NCI-H2196 treated with DMSO at 0.1 percent for 48 hours (cell line): ENCODE measurements at regions not wholly inside any gene's neighbourhood (a gene's known extent, or its start where the extent isn't known, plus 50 kb on each side); places are given as distances from the start of the nearest gene placed in this dataset.
"Not testable (repeated sequence)": the region's sequence is repeated elsewhere in the genome, so short reads cannot be mapped to it uniquely, and the experiment has no call there.

ENCODE experiments used
- DNase-seq: peaks from one replicate; lab custom pipeline; 2025; ENCODE audit not compliant: unreplicated experiment; lab: John Stamatoyannopoulos, UW

DNA sequence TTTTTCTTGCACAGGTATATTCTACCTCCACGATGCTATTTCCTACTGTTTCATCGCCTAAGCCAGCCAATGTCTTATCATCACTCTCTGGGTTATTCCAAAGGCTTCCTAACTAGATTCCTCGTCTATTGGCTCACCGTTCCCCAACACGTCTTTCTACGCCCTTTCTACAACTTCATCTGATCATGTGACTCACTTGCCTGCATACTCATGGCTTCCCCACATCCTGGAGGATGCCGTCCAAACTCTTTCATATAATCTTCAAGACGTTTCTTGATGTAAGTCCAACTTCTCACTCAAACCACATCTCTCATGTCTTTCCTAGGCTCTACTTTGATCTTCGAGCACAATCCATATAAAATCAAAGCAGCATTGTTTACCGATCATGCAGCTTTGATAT, 322.0 kb upstream of the PPARGC1A start:
- DNase-seq, result no peak

DNA sequence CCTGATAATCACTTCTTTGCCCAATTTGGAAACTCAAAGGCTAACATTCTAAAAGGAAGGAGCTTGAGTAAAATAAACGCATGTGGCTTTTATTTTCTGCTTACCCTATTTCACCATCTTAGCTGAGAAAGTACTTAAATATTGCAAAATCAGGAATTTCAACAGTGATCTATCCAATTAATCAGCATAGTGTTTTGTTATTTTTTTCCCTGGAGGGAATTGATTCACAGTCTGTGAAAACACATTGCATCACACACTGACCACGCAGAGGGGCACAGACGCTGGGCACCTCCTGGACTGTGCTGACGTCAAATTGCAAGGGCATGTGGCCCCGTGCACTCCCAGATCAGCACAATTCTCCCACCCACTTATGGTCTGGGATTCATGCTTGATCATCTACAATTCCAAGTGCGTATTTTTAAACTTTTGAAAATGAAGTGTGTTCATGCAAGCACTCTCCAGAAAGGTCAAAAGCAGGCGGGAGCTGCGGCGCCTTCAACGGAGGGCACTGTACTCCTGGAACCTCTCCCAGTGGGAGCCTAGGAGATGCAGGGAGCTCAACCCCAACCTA, 320.6 kb upstream of the PPARGC1A start:
- DNase-seq, result no peak

DNA sequence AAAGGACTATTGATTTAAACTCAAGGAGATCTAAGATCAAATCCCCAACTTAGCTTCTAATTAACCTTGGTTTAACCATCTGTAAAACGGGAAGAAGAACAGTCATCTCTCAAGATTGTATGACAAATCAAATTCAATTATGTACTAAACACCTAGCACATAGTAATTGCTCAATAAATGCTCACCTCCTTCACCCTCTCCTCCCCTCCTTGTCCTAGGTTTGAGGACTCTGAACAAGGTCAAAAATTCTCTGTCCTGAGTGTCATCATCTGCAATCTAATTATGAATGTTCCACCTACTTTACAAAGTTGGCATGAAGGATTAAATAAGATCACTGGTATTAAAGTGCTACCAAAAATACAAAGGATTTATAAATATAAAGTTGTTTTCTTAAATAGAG, 320.1 kb upstream of the PPARGC1A start:
- DNase-seq, result no peak

DNA sequence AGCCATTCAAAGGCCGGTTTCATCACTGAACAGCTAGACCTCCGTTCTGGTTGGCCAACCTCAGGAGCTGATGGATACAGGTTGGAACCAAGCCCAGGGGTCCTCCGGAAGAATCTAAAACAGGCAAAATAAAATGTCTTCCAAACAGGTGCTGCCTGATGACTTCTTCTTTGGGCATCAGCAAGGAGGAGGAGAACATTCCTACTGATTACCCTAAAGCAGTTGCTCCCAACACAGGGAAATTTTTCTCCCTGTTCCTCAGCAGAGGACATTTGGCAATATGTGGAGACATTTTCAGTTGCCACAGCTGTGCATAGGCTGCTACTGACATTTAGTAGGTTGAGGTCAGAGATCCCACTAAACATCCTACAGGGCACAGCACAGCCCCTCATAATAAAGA, 319.3 kb upstream of the PPARGC1A start:
- no peak for DNase-seq

DNA sequence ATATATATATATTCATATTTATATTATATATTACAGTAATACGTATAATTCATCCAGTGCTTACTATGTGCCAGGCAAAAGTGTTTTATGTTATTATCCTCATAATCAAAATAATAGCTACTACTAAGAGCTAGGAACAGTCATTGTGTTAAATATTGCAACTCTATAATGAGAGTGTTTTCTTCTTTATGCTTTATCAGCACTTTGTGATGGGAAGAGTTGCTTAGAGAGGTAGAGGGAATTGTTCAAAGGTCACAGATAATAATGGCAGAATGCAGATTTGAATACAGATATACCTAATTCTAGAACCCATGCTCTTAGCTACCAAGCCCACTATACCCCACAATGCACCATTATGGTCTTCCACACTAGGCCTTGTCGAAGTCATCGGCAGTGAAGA, 318.8 kb upstream of the PPARGC1A start:
- no peak for DNase-seq

DNA sequence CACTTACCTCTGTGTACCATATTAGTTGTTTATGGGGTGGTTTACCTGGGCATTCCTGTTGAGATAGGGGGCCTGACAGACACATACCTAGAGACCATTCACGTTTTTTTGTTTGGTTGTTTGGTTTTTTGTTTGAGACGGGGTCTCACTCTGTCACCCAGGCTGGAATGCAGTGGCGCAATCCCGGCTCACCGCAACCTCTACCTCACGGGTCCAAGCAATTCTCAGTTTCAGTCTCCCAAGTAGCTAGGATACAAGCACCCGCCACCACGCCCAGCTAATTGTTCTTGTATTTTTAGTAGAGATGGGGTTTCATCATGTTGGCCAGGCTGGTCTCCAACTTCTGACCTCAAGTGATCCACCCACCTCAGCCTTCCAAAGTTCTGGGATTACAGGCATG, 314.9 kb upstream of the PPARGC1A start:
- DNase-seq, result not testable (repeated sequence)

DNA sequence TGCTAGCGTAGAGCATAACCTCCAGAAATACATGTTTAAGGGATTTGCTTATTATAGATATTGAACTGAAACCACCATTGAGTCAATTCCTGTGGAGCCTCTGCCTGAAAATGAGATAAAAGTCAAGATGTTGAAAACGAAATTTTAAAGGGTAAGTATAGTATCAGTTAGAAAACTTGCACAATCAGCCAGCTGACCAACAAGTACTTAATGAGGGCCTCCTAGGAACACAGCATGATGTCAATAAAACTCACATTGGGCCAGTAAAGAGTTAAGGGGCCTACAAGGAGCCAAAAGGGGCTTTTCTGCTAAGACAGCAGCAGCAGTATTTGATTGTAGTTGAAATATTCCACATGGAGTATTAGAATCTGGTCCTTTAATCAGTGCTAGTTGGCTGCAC, 314.1 kb upstream of the PPARGC1A start:
- DNase-seq, result no peak

DNA sequence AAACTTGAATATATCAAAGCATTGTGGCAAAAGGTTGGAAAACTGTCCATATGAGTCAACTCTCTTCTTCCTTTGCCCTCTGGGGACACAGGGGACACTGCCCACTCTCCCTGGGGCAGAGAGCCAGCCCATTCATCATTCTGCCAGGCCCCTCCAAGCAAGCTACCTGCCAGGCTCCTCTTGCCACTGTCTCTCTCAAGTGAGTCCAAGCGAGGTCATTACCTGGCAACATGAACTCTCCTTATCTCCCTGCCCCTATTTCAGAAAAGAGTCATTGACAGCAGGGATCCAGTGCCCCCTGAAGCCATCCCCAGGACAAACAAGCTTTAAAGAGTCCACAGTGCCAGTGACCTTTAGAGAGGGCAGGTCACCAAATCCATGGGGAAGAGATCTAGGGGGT, 312.7 kb upstream of the PPARGC1A start:
- no peak for DNase-seq

DNA sequence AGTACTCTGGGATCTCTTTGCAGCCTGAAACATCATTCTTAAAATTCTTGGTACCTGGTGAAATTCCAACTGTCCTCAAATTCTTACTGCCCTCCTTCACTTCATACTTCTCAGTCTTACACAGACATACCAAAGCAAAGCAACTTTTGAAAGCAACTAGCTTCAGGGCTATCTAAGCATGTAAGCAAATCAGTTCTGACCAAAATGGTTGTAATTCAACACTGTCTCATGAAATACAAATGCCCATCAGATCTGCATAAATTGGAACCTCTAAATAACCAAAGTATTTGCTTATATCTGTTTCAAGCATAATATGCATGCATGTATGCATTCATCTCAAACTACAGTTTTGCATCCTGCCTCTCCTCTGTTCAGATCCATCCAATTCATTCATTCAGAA, 308.1 kb upstream of the PPARGC1A start:
- DNase-seq, result no peak

DNA sequence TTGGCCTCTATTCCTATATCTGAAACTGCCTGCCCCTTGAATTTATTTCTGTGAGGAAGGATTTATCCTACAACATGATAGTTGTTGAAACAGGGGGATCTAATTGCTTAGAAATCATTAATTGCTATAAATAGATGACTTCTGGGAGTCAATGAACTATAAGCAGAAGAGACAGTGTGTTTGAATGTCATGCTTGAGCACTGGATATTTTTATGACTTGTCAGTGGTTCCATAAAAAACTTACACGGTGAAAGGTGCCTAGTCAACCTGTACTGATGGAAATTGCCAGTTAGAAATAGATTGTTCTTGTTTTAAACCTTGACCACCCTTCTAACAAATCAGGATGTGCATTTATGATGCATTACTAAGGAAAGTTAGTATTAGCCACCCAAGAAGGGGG, 306.9 kb upstream of the PPARGC1A start:
- DNase-seq, result no peak

DNA sequence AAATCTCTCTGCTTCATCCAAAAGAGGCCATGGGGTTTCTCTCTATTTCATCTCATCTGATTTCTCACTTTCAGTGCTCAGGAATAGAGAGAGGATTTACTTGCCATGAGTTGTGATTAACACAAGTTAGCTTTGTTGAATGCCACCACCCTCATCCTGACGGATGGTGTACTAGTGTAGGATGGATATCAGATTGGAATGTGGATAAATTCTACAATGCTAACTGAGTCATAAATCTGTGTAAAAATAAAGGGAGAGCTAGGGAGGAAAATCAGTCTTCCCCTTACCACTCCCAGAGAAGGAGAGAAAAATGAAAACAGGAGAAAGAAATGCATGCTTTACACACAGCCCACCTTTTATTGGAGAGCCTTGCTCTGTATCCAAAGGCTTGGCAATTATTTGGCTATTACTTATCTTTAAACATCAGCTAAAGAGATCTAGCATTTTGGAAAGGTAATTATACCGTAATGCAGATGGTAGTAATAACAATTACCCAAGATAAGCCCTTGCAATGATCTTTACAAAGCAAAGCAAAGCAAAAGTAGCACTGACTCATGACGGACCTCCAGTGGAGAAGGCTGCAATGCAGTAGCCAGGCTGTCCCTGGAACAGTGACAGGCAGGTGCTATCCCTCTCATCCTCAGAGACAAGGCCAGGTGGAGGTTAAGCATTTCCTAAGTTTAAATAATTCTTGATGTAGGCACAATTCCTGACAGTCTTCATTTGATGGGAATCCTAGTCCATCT, 306.3 kb upstream of the PPARGC1A start:
- no peak for DNase-seq

DNA sequence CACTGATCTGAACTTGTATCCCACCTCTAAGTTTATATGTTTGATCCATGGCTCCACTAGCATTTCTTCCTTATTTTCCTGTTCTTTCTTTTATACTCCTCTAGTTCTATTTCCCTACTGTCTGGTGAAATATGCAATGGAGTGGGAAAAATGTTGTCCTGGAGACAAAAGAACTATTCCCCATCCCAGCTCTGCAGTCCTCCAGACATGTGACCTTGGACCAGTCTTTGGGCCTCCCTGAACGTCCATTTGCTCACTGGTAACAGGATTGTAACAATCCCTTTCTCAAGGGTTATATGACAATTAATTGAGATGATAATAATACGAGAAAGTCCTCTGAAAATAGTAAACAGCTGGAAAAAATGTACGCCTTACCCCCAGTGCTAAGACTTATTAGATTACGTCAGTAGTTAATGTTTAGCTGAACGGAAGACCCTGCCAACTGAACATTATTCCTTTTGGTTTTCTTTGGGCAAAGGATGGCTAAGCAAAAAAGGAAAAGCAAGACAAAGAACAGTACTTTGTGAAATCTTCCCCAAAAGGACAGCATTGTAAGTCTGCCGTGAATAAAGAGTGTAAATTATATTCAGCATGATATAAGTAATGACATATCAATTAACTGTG, 302.3 kb upstream of the PPARGC1A start:
- no peak for DNase-seq

DNA sequence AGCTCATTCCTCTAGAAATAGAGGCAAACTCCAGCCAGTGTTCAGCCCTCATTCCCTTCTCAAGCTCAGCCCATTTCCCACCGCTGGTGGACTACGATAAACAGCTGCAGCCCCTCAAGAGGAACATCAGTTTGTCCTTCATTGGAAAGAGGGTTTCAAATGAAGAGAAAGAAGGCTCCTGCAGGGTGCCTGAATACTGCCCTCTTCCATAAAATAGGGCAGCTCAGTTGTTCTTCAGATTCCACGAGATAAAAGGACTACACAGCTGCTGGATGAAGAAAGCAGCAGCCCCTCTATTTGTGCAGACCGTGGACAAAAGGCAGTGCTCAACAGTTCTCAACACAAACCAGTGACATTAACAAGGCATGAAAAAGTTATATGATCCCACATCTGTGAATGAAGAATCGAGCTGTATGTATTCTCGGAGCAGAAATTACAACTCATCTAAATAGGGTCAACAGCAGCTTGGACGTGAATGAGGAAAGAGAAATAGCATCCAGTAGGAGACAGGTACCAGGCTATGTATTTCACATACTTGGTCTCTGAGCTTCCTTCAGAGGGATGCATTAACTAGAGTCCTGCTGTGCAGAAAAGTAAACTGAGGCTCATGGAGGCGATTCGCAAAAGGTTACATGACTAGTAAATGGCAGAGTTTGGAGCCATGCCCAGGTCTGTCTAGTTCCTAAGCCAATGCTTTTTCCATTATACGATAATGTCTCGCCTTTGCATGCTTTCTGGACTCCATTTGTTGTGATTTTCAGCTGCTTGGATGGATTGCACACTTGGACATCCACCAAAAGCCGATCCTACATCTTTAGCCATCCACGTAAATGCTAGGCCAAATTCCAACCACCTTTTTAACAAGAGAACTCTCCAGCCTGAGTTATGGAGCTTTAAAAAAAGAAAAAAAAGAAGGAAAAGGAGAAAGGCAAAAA, 301.2 kb upstream of the PPARGC1A start:
- no peak for DNase-seq

DNA sequence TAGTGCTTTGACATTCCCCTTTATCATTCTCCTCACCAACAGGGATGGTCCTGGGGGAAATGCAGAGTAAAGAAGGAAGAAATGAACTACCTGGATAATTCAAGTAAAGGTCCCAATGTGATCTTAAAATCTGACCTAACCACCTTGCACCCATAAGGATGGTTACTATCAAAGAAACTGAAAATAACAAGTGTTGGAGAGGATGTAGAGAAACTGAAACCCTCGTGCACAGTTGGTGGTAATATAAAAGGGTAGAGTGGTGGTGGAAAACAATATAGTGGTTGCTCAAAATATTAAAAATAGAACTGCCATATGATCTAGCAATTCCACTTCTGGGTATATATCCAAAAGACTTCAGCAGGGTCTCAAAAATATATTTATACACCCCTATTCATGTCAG, 298.6 kb upstream of the PPARGC1A start:
- DNase-seq, result no peak

DNA sequence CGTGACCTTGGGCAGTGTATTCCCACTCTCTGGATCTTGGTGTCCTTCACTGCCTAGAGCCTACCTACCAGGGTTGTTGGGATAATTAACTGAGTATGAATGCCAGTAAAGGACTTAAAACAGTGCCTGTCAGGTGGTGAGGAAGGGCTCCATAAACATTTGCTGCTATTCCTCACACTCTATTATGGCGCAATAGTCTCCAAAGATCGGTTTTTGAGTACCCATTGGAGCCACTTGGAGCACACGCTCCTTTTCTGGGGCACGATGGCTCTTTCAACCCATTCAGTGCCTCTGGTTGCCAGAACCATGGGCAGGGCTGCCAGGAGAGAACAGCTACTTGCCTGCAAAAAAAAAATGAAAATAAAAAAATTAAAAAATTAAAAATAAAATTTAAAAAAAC, 296.6 kb upstream of the PPARGC1A start:
- DNase-seq, result no peak

DNA sequence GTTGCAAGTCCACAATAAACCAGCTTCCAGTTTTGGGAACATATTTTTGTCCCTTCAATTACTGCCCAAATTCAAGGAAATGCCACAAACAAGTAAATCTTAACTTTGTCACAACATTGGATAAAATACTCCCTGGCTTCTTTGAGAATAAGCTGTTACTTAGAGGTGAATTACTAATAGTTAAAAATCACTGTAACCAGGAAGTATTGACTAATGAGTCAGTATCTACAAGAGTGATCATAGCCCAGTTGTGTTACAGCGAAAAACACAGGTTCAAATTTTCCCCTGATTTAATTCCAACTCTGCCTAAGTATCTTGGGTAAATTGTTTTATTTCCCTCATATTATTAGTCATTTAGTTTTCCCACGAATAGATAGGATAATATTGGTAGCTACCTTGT, 291.2 kb upstream of the PPARGC1A start:
- DNase-seq, result no peak

DNA sequence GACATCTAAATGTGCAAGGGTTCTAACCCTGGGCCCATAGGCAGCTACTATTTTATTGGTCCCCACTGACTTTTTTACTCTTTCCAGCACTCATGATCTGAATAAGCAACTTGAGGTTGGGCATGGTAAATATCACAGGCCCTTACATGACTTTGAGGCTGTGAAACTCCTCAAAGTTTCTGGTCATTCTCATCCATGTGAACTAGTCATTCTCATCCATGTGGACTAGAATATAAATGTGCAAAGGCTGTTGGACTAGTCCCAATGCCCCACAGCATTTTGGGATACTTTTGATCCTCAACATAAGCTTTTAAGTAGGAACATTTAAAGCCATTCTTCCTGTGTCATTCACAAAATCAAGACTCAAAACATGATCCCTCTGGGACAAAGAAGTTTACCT, 290.7 kb upstream of the PPARGC1A start:
- DNase-seq, result no peak

DNA sequence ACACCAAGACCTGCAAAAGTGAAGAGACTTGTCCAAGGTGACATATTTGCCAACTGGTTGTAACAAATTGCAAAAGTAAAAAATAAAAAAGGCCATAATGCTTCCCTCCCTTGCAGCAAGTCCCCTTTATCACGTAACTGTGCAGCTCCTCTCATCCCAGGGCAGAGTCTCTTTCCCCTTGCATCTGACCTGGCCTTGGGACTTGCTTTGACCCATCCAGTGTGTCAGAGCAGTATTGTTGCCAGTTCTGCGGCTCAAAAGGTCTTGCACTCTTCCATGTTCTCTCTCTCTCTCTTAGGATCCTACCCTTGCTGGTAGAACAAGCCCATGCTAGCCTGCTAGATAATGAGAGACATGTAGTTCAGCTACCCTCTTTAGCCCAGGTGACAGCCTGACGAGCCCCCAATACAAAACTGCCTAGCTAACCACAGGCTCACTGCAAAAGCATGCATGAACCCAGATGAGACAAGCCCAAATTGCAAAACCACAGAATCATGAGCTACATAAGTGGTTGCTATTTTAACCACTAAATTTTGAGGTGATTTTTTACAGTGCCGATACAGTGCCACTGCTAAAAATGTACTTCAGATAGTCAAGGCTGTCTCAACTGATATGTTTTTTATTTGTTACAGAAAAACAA, 289.5 kb upstream of the PPARGC1A start:
- no peak for DNase-seq

DNA sequence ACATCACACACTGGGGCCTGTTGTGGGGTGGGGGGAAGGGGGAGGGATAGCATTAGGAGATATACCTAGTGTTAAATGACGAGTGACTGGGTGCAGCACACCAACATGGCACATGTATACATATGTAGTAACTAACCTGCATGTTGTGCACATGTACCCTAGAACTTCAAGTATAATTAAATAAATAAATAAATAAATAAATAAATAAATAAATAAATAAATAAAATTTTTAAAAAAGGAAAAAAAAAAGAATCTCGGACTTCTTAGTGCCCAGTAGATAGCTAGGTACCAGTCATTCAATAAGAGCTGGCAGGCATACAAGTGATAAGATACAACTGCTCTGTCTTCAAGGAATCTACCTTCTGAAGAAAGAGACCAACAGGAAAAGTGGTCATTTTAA, 287.6 kb upstream of the PPARGC1A start:
- DNase-seq, result not testable (repeated sequence)

DNA sequence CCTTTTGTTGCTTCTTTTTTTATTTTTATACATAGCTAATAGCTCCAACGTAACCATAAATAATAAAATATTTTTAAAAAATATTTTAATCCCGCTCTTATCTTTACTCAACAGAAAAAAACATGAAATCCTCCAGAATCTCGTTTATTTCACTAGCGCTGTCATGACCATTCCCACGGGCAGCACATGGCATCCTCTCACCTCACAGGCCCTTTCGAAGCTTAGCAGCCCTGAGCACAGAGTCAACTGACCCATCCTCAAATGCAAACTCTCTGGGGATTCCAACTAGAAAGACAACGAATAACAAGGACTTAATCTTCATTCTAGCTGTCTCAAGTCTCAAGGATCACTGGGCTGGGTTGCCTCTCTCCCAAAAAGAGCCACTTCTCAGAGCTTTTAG, 285.9 kb upstream of the PPARGC1A start:
- no peak for DNase-seq

DNA sequence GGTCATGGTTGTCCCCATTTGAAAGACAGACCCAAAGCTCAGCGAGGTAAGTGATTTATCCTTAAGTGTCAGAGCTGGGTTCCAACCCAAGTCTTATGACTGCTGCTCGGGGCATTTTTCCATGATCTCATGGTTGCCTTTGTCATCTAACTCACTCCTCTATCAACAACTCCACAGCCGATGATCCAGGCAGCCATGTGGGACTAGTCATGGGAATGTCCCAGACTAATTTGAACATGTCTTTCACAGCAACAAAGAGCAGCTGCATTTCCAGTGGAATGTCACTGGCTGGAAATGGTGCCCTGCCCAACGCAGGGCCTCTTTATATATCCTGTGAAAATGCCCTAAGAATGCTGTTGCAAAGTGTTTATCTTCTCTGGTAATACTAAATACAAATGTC, 284.8 kb upstream of the PPARGC1A start:
- no peak for DNase-seq
